Skeletal muscle satellite cell (primary cell): ENCODE measurements at regions not wholly inside any gene's neighbourhood (a gene's known extent, or its start where the extent isn't known, plus 50 kb on each side); places are given as distances from the start of the nearest gene placed in this dataset.
"Not testable (repeated sequence)": the region's sequence is repeated elsewhere in the genome, so short reads cannot be mapped to it uniquely, and the experiment has no call there.

Experiments used
- H3K27me3 ChIP-seq: 2 replicates; pipeline ENCODE4 v1.7.0; 2013; ENCODE audit warnings: low read length; ENCODE audit not compliant: control insufficient read depth, insufficient read depth
- H3K36me3 ChIP-seq: 2 replicates; pipeline ENCODE4 v1.7.0; 2013; ENCODE audit warnings: mild to moderate bottlenecking, control low read depth, low read length; ENCODE audit not compliant: insufficient read depth
- H3K4me1 ChIP-seq: 2 replicates; pipeline ENCODE4 v1.7.0; 2013; ENCODE audit warnings: low read length; ENCODE audit not compliant: control insufficient read depth, insufficient read depth
- H3K4me2 ChIP-seq: 2 replicates; pipeline ENCODE4 v1.7.0; 2013; ENCODE audit warnings: mild to moderate bottlenecking, low read length
- H3K4me3 ChIP-seq: 2 replicates; pipeline ENCODE4 v1.7.0; 2013; ENCODE audit warnings: low read length
- H3K9ac ChIP-seq: 2 replicates; pipeline ENCODE4 v1.7.0; 2013; ENCODE audit warnings: mild to moderate bottlenecking, low read depth, low read length, moderate library complexity
- H3K9me3 ChIP-seq: replicated peaks from 2 replicates; pipeline ENCODE4 v1.7.0; 2013; ENCODE audit warnings: mild to moderate bottlenecking, control low read depth, low read length

GRCh38 chr4:28279249-28279648 is 1418.6 kb downstream of the STIM2 start:
- H3K4me3 ChIP-seq = no peak overlapping the region
- peaks cover 4% of the 10 kb centered on the region for H3K4me1 ChIP-seq
- H3K27me3 ChIP-seq = no peaks in the 10 kb centered on the region
- no peaks in the 10 kb centered on the region for H3K9me3 ChIP-seq
- no peak overlapping the region for H3K4me2 ChIP-seq
- no peak overlapping the region for H3K9ac ChIP-seq
- H3K36me3 ChIP-seq = no peaks in the 10 kb centered on the region

- H3K4me3 ChIP-seq, H3K4me2 ChIP-seq, H3K36me3 ChIP-seq, H3K27me3 ChIP-seq, H3K9me3 ChIP-seq, H3K9ac ChIP-seq: not testable (repeated sequence)
- peaks cover 18% of the 10 kb centered on the region for H3K4me1 ChIP-seq
Observed at GRCh38 chr4:28286266-28286665, 1425.6 kb downstream of the STIM2 start.

GRCh38 chr4:28287831-28288233 is 1427.2 kb downstream of the STIM2 start:
- peaks cover 18% of the 10 kb centered on the region for H3K4me1 ChIP-seq
- H3K27me3 ChIP-seq = no peaks in the 10 kb centered on the region
- peak overlapping the region; percentile 67 for H3K9ac ChIP-seq
- no peak overlapping the region for H3K4me3 ChIP-seq
- H3K36me3 ChIP-seq = no peaks in the 10 kb centered on the region
- no peaks in the 10 kb centered on the region for H3K9me3 ChIP-seq
- peak overlapping the region; percentile 39 for H3K4me2 ChIP-seq

- no peak overlapping the region for H3K4me3 ChIP-seq
- H3K36me3 ChIP-seq = no peaks in the 10 kb centered on the region
- no peaks in the 10 kb centered on the region for H3K9me3 ChIP-seq
- H3K9ac ChIP-seq = no peak overlapping the region
- H3K27me3 ChIP-seq = no peaks in the 10 kb centered on the region
- no peaks in the 10 kb centered on the region for H3K4me1 ChIP-seq
- no peak overlapping the region for H3K4me2 ChIP-seq
Observed at GRCh38 chr4:28296239-28296638, 1435.6 kb downstream of the STIM2 start.

GRCh38 chr4:28310926-28311325 is 1450.3 kb downstream of the STIM2 start:
- no peak overlapping the region for H3K4me3 ChIP-seq
- no peaks in the 10 kb centered on the region for H3K27me3 ChIP-seq
- no peak overlapping the region for H3K9ac ChIP-seq
- H3K9me3 ChIP-seq = no peaks in the 10 kb centered on the region
- no peaks in the 10 kb centered on the region for H3K4me1 ChIP-seq
- no peak overlapping the region for H3K4me2 ChIP-seq
- no peaks in the 10 kb centered on the region for H3K36me3 ChIP-seq

GRCh38 chr4:28312497-28312896 is 1451.9 kb downstream of the STIM2 start:
- H3K27me3 ChIP-seq, H3K36me3 ChIP-seq, H3K9ac ChIP-seq, H3K9me3 ChIP-seq, H3K4me2 ChIP-seq, H3K4me3 ChIP-seq, H3K4me1 ChIP-seq: not testable (repeated sequence)

- Histone ChIP-seq H3K9me3 (no peaks in the 10 kb centered on the region), H3K4me1 (no peaks in the 10 kb centered on the region), H3K9ac (no peak overlapping the region), H3K4me3 (no peak overlapping the region), H3K27me3 (no peaks in the 10 kb centered on the region), H3K36me3 (no peaks in the 10 kb centered on the region), H3K4me2 (no peak overlapping the region)
Observed at GRCh38 chr4:28313729-28314713, 1453.4 kb downstream of the STIM2 start.

GRCh38 chr4:28317221-28317620 is 1456.6 kb downstream of the STIM2 start:
- Histone ChIP-seq H3K4me3 (no peak overlapping the region), H3K4me1 (no peaks in the 10 kb centered on the region), H3K36me3 (no peaks in the 10 kb centered on the region), H3K27me3 (no peaks in the 10 kb centered on the region), H3K4me2 (no peak overlapping the region), H3K9me3 (no peaks in the 10 kb centered on the region), H3K9ac (no peak overlapping the region)

GRCh38 chr4:28334249-28334648 is 1473.6 kb downstream of the STIM2 start:
- H3K27me3 ChIP-seq = no peaks in the 10 kb centered on the region
- no peaks in the 10 kb centered on the region for H3K9me3 ChIP-seq
- no peaks in the 10 kb centered on the region for H3K36me3 ChIP-seq
- H3K4me3 ChIP-seq = no peak overlapping the region
- H3K4me1 ChIP-seq = no peaks in the 10 kb centered on the region
- no peak overlapping the region for H3K9ac ChIP-seq
- H3K4me2 ChIP-seq = no peak overlapping the region

GRCh38 chr4:28341784-28342183 is 1481.1 kb downstream of the STIM2 start:
- H3K4me1 ChIP-seq = no peaks in the 10 kb centered on the region
- H3K4me2 ChIP-seq = no peak overlapping the region
- no peak overlapping the region for H3K9ac ChIP-seq
- no peak overlapping the region for H3K4me3 ChIP-seq
- no peaks in the 10 kb centered on the region for H3K36me3 ChIP-seq
- no peaks in the 10 kb centered on the region for H3K27me3 ChIP-seq
- H3K9me3 ChIP-seq = no peaks in the 10 kb centered on the region

GRCh38 chr4:28350485-28350884 is 1489.8 kb downstream of the STIM2 start:
- Histone ChIP-seq H3K36me3 (no peaks in the 10 kb centered on the region), H3K4me2 (no peak overlapping the region), H3K9ac (no peak overlapping the region), H3K27me3 (no peaks in the 10 kb centered on the region), H3K4me1 (peaks cover 5% of the 10 kb centered on the region), H3K4me3 (no peak overlapping the region), H3K9me3 (no peaks in the 10 kb centered on the region)

GRCh38 chr4:28351102-28351501 is 1490.5 kb downstream of the STIM2 start:
- H3K4me3 ChIP-seq = no peak overlapping the region
- H3K4me2 ChIP-seq = no peak overlapping the region
- no peak overlapping the region for H3K9ac ChIP-seq
- H3K4me1 ChIP-seq = peaks cover 5% of the 10 kb centered on the region
- no peaks in the 10 kb centered on the region for H3K27me3 ChIP-seq
- no peaks in the 10 kb centered on the region for H3K36me3 ChIP-seq
- H3K9me3 ChIP-seq = no peaks in the 10 kb centered on the region
